ENCODE measurements at regions not wholly inside any gene's neighbourhood (a gene's known extent, or its start where the extent isn't known, plus 50 kb on each side); places are given as distances from the start of the nearest gene placed in this dataset.

- TF ChIP-seq, protein P1, sequence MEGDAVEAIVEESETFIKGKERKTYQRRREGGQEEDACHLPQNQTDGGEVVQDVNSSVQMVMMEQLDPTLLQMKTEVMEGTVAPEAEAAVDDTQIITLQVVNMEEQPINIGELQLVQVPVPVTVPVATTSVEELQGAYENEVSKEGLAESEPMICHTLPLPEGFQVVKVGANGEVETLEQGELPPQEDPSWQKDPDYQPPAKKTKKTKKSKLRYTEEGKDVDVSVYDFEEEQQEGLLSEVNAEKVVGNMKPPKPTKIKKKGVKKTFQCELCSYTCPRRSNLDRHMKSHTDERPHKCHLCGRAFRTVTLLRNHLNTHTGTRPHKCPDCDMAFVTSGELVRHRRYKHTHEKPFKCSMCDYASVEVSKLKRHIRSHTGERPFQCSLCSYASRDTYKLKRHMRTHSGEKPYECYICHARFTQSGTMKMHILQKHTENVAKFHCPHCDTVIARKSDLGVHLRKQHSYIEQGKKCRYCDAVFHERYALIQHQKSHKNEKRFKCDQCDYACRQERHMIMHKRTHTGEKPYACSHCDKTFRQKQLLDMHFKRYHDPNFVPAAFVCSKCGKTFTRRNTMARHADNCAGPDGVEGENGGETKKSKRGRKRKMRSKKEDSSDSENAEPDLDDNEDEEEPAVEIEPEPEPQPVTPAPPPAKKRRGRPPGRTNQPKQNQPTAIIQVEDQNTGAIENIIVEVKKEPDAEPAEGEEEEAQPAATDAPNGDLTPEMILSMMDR (IDR thresholded peaks at IDR 0.05) = no peak
Observed at GRCh38 chr7:79552463-79552862, 99.0 kb upstream of the MAGI2 start.

- TF ChIP-seq, protein P1 (IDR thresholded peaks at IDR 0.05) = no peak
Observed at GRCh38 chr7:79548727-79549126, 95.3 kb upstream of the MAGI2 start.

DNA sequence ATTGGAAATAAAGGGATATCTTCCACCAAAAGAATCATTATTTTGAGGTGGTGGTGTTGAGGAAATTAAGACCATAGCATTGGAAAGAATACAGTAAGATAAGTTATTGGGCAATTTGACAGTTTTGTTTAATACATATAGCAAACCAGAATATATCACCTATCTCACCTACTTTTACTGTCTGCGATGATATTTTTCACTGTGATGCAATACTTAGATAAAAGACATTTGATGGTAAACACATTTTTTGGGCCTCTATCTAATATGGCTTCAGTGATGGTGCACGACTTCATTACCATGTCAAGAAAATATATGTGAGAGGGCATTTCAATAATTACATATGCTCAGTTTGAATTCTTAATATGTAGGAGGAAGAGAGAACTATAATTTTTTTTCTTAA, 93.7 kb upstream of the MAGI2 start:
- TF ChIP-seq, protein P1 (IDR thresholded peaks at IDR 0.05) = no peak

- TF ChIP-seq, protein P1 (IDR thresholded peaks at IDR 0.05) = no peak
Observed at GRCh38 chr7:79540592-79540991, 87.1 kb upstream of the MAGI2 start.

DNA sequence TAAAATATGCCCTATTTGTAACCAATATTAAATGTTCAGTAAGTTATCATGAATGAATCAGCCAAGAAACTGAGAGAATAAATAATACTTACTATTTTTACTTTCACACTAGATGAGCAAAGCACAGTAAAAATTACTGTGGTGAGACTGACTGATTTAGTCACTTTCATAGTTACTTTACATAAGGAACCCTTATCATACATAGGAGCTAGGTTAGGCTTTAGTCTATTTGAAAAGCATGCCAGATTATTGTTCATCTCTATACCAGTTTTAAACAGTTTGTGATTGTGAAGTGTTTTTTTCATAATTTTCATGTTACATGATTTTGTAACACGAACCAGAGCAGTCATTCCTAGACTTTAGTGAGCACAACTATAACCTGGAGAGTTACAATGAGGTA, 80.7 kb upstream of the MAGI2 start:
- TF ChIP-seq, protein P1 (IDR thresholded peaks at IDR 0.05) = no peak

- TF ChIP-seq, protein P1 (IDR thresholded peaks at IDR 0.05) = no peak
Observed at GRCh38 chr7:79531905-79532664, 78.6 kb upstream of the MAGI2 start.

- TF ChIP-seq, protein P1 (IDR thresholded peaks at IDR 0.05) = no peak
Observed at GRCh38 chr7:79531116-79531515, 77.6 kb upstream of the MAGI2 start.

DNA sequence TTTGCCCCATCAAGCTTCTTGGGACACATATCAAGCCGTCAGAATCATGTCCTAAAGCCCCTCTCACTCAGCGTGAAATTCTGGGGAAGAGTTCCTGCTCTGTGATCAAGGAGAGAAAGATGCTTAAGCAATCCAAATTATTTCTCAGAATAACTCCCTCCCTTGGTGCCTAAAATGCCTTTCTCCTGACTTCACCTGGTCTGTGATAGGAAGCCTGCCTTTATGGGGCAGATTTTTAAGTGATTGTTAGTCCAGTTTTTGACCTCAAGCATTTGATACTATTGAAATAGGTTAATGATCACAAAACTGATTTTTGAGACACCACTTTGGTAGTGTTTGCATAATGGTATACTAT, 76.4 kb upstream of the MAGI2 start:
- TF ChIP-seq, protein P1 (IDR thresholded peaks at IDR 0.05) = no peak

Data from LNCAP (cell line).